Peyer's patch (tissue), 4 donors: ENCODE measurements at regions not wholly inside any gene's neighbourhood (a gene's known extent, or its start where the extent isn't known, plus 50 kb on each side); places are given as distances from the start of the nearest gene placed in this dataset.

Source experiments
- CTCF ChIP-seq, 6 experiments: fragments of 450-650 bp in 4 of 6; fragments of 200-600 bp in 2 of 6; sonication (generic) in 1 of 6; IDR thresholded peaks; one replicate each; pipeline ENCODE4 v1.5.1; 2017 to 2019; ENCODE audit warnings: antibody characterized with exemption in 6 of 6, mild to moderate bottlenecking in 3 of 6, moderate library complexity in 1 of 6
- POLR2A ChIP-seq, 2 donors: fragments of 450-650 bp; IDR thresholded peaks; one replicate each; pipeline ENCODE4 v1.5.1; 2017; ENCODE audit warnings: antibody characterized with exemption in 2 of 2, mild to moderate bottlenecking in 2 of 2, moderate library complexity in 2 of 2

GRCh38 chrX:39293203-39293602 lies 491.9 kb downstream of the MID1IP1 start:
- TF ChIP-seq POLR2A (IDR thresholded peaks at IDR 0.05), result no peak
- TF ChIP-seq CTCF (IDR thresholded peaks at IDR 0.05), result no peak
